ENCODE measurements at regions not wholly inside any gene's neighbourhood (a gene's known extent, or its start where the extent isn't known, plus 50 kb on each side); places are given as distances from the start of the nearest gene placed in this dataset.

- TF ChIP-seq CTCF (IDR thresholded peaks at IDR 0.05), result no peak
- TF ChIP-seq EP300 (IDR thresholded peaks at IDR 0.05), result no peak
These were observed 335.5 kb downstream of the ZNF674 start for GRCh38 chrX:46209768-46210167.
